WERI-Rb-1 (cell line): ENCODE measurements at regions not wholly inside any gene's neighbourhood (a gene's known extent, or its start where the extent isn't known, plus 50 kb on each side); places are given as distances from the start of the nearest gene placed in this dataset.
"Not testable (repeated sequence)": the region's sequence is repeated elsewhere in the genome, so short reads cannot be mapped to it uniquely, and the experiment has no call there.

Source experiments
- DNase-seq: peaks from one replicate; pipeline ENCODE4 v3.0.0-alpha.2; 2020
- H3K27ac ChIP-seq: fragments of 250-450 bp; sonication (Bioruptor Pico); 2 replicates; pipeline ENCODE4 v1.5.1; 2020; ENCODE audit warnings: mild to moderate bottlenecking, moderate library complexity
- H3K27me3 ChIP-seq: fragments of 250-450 bp; sonication (Bioruptor Pico); 2 replicates; pipeline ENCODE4 v1.5.1; 2021; ENCODE audit warnings: mild to moderate bottlenecking, low read depth, moderate library complexity; ENCODE audit not compliant: insufficient read depth, severe bottlenecking
- H3K36me3 ChIP-seq: fragments of 250-450 bp; sonication (Bioruptor Pico); 2 replicates; pipeline ENCODE4 v1.5.1; 2020; ENCODE audit warnings: mild to moderate bottlenecking, moderate library complexity
- H3K4me3 ChIP-seq: 2 replicates; pipeline ENCODE4 v1.5.1; 2011; ENCODE audit warnings: low read depth, mild to moderate bottlenecking, control low read depth, low read length
- H3K9me3 ChIP-seq: fragments of 250-450 bp; sonication (Bioruptor Pico); 2 replicates; pipeline ENCODE4 v1.5.1; 2021; ENCODE audit warnings: mild to moderate bottlenecking, moderate library complexity; ENCODE audit not compliant: severe bottlenecking
- CTCF ChIP-seq: IDR thresholded peaks from 2 replicates; pipeline ENCODE4 v1.5.1; 2011; ENCODE audit warnings: low read depth, mild to moderate bottlenecking, control low read depth, inconsistent platforms, low read length

DNA sequence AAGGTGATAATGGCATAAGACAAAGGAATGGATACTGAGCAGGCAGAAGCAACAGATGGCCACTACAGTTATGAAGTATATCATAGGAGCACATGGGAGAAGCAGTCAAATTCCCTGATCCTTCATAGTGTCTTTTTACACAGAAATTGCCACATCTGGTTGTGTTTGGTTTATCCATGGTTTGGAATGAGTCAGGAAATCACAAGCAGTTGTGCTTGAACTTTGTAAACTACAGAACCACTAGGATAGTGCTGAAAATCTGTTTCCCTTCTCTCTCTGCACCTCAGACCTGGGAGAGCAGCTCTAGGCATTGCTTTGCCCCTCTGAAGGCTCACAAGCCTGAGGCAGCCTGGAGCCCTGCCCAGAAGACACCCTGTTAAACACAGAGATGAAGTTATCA is 134.0 kb downstream of the DMRT2 start:
- Histone ChIP-seq H3K4me3 (no peak overlapping the region), H3K36me3 (no peaks in the 10 kb centered on the region), H3K27ac (no peak overlapping the region), H3K27me3 (peaks cover 47% of the 10 kb centered on the region), H3K9me3 (peaks cover 7% of the 10 kb centered on the region)
- TF ChIP-seq CTCF = no peak
- DNase-seq = no peak

GRCh38 chr9:1187137-1187536 is 137.0 kb downstream of the DMRT2 start:
- H3K27me3 ChIP-seq = peaks cover 25% of the 10 kb centered on the region
- not testable (repeated sequence) for DNase-seq, H3K36me3 ChIP-seq, H3K4me3 ChIP-seq, H3K9me3 ChIP-seq, H3K27ac ChIP-seq

DNA sequence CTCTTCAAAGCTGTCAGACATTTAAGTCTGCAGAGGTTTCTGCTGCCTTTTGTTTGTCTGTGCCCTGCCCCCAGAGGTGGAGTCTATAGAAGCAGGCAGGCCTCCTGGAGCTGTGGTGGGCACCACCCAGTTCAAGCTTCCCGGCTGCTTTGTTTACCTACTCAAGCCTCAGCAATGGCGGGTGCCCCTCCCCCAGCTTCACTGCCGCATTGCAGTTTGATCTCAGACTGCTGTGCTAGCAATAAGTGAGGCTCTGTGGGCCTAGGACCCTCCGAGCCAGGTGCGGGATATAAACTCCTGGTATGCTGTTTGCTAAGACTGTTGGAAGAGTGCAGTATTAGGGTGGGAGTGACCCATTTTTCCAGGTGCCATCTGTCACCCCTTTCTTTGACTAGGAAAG is 145.5 kb downstream of the DMRT2 start:
- H3K27ac ChIP-seq, H3K36me3 ChIP-seq, DNase-seq, H3K9me3 ChIP-seq, H3K4me3 ChIP-seq: not testable (repeated sequence)
- peaks cover 18% of the 10 kb centered on the region for H3K27me3 ChIP-seq

DNA sequence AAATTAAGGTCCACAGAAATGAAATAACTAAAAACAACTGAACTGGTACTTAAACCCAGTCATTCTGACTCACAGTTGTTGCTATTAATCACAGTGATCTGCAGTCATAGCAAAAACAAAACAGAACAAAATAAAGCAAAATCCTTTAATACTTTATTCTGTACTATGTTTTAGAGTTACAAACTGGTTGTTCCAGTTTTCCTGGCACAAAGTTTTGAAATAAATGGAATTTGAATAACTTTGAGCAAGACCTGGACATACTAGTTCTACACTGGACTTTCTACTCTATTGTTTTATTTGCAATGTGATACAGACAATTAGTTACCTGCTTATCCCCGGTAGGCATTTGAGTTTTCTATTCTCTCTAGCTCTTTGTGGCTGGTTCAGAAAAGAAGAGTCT is 147.9 kb downstream of the DMRT2 start:
- Histone ChIP-seq H3K9me3 (no peaks in the 10 kb centered on the region), H3K36me3 (no peaks in the 10 kb centered on the region), H3K27ac (no peak overlapping the region), H3K27me3 (peaks cover 26% of the 10 kb centered on the region), H3K4me3 (no peak overlapping the region)
- TF ChIP-seq CTCF = no peak
- DNase-seq = no peak

GRCh38 chr9:1200847-1201251 is 150.7 kb downstream of the DMRT2 start:
- no peak for TF ChIP-seq CTCF
- Histone ChIP-seq H3K36me3 (no peaks in the 10 kb centered on the region), H3K9me3 (no peaks in the 10 kb centered on the region), H3K27me3 (peaks cover 36% of the 10 kb centered on the region), H3K4me3 (no peak overlapping the region), H3K27ac (no peak overlapping the region)
- DNase-seq = no peak

GRCh38 chr9:1201262-1201661 is 151.1 kb downstream of the DMRT2 start:
- Histone ChIP-seq H3K9me3 (no peaks in the 10 kb centered on the region), H3K4me3 (no peak overlapping the region), H3K27ac (no peak overlapping the region), H3K27me3 (peaks cover 32% of the 10 kb centered on the region), H3K36me3 (no peaks in the 10 kb centered on the region)
- TF ChIP-seq CTCF = no peak
- DNase-seq = no peak

DNA sequence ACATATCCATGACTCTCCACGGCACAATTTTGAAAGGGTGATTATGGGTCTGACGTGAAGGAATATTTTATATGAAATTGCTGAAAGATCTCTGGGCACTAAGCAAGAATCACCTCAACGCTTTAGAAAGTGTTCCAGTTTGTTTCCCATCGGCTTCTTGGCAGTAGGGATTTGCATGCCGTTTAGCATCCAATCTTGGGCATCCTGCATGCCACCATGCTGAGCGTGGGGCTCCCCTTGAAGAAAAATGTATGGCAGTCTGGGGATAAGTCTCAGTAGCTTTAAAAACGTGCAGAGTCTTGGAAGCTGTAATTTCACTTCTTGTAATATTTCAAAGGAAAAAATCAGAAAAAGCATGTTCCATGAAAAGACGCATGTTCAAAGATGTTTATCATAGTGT is 151.7 kb downstream of the DMRT2 start:
- Histone ChIP-seq H3K4me3 (no peak overlapping the region), H3K9me3 (no peaks in the 10 kb centered on the region), H3K27ac (no peak overlapping the region), H3K36me3 (no peaks in the 10 kb centered on the region), H3K27me3 (peaks cover 27% of the 10 kb centered on the region)
- no peak for TF ChIP-seq CTCF
- DNase-seq = no peak
